Right renal pelvis (tissue), 4 donors: ENCODE measurements at regions not wholly inside any gene's neighbourhood (a gene's known extent, or its start where the extent isn't known, plus 50 kb on each side); places are given as distances from the start of the nearest gene placed in this dataset.

Source experiments
- DNase-seq, 4 donors: peaks; one replicate each; pipeline ENCODE4 v3.0.0-alpha.2; 2013; ENCODE audit warnings: low read depth in 4 of 4, low spot score in 3 of 4, missing footprints in 1 of 4

GRCh38 chr2:67701011-67701410, 303.9 kb downstream of the ETAA1 start:
- no peak for DNase-seq

GRCh38 chr2:67702284-67702683, 305.2 kb downstream of the ETAA1 start:
- DNase-seq: no peak

DNA sequence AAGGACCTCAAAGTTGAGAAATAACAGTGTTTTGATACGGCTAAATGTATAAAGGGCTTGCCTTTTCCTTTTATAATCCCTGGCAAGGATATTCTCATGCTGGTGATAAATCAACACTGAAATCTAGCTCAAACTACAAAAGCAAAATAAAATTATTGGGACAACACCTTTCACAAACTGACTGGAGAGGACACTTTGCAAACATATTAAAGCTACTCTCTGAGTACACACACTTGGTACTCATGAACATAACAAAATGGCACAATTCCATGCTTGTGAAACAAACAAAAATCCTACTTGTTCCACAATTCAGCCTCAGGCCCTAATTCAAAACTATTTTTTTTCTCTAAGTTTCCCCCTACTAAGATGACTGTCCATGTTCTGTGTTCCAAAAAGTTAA, 305.8 kb downstream of the ETAA1 start:
- DNase-seq: no peak

GRCh38 chr2:67706082-67706481, 308.9 kb downstream of the ETAA1 start:
- DNase-seq: no peak

GRCh38 chr2:67707896-67708295, 310.8 kb downstream of the ETAA1 start:
- DNase-seq: no peak

GRCh38 chr2:67709835-67710234, 312.7 kb downstream of the ETAA1 start:
- DNase-seq: no peak

- DNase-seq: no peak
Measured at GRCh38 chr2:67712484-67712883, 315.4 kb downstream of the ETAA1 start.

DNA sequence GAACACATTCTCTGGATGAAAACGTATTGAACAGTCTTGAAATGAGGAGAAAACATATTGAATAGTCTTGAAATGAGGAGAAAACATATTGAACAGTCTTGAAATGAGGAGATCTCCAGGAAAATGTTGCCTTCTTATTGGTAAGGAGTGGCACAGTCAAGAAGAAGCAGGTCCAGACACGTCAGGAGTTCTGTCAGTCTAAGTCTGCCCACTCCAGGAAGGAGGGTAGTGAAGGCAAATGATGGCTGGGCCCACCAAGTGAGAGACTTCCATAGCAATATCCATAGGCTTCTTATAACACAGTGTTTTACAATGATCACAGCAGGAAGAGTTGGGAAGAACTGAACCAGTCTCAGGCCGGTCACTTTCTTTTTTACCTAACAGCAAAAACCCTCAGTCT, 316.2 kb downstream of the ETAA1 start:
- DNase-seq: no peak

- DNase-seq: no peak
Measured at GRCh38 chr2:67716895-67717396, 319.8 kb downstream of the ETAA1 start.

DNA sequence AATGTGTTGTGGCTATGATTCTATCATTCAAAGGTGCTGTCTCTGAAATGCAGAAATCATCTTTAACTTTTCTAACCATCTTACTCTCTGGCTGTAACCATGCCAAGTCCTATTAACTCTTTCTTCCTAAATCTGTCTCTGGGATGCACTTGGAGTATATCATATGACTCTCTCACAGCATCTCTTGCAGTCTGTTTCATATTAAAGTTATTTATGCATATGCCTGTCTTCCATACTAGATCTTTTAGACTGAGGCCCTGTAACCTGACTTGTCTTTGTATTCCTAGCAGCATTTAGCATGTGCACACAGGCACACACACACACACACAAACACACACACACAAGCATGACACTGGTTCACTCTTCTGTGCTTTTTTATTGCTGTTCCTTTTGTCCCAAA, 320.6 kb downstream of the ETAA1 start:
- DNase-seq: no peak

DNA sequence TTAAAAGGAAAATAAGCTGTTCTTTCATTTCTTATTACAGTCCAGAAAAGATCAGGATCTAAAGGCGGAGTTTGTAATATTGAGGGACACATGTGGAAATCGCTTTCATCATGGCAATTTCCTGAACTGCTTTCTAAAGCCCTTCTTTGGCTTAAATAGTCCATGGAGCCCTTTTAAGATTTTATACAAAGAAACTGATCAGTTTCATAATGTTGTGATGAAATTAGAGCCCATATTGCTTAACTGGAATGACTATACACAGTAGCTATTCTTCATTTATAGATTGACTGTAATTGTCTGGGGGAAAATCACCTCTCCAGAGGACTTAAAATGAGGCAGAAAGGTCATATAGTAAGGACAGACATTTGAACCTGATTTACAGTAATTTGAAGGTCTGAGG, 322.2 kb downstream of the ETAA1 start:
- no peak for DNase-seq

- DNase-seq: no peak
Measured at GRCh38 chr2:67721516-67721915, 324.4 kb downstream of the ETAA1 start.

DNA sequence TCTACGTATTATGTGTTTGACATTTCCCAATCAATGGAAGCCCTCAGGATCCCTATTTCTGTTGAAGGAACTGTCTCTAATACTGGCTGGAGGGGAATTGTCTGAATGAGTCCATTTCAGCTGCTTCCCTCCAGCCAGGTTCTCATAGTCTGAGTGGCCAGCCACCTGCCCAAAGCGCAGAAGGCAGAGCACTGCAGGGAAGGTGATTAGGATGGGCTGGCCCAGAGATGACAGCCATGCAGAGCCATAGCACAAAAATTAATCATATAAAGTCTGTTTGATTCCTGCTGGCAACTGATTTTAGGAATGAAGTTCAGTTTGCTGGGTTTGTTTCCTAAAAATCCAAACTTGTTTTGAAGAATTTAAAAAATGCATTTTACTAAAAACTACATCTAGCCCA, 327.1 kb downstream of the ETAA1 start:
- DNase-seq: no peak

DNA sequence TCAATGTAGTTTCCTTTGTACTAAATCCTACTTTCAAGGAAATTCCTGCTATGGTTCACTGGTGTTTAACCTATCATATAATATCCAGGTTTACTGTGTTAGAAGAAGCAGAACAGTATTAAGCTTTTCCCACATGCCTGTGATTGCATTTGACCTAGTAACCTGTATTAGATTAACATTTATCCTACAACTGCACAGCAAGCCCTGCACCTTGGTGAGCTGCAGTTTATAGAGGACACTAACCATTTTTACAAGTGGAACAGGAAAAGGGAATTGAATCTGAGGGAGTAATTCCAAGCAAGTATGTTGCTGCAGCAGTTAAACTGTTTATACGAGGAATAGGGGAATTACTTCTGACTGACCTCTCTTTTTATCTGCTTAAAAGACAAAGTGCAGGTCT, 328.6 kb downstream of the ETAA1 start:
- DNase-seq: no peak

DNA sequence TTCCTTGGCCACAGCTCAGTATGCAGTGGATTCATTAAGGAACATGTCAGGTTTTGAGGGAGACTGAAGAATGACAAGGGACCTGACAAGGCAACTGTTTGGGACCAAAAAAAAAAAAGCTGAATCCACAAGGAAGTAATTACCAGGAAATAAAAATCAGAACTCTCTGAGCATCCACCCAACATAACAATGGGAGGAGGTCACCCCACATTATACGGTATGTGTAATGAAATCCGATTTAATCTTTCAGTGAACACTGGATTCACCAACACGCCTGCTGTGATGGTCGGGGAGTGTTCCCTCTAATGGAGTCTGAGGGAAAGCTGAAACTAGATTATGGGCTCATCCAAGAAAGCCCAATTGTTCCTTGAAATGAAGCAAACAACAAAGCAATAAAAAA, 329.3 kb downstream of the ETAA1 start:
- DNase-seq: no peak

DNA sequence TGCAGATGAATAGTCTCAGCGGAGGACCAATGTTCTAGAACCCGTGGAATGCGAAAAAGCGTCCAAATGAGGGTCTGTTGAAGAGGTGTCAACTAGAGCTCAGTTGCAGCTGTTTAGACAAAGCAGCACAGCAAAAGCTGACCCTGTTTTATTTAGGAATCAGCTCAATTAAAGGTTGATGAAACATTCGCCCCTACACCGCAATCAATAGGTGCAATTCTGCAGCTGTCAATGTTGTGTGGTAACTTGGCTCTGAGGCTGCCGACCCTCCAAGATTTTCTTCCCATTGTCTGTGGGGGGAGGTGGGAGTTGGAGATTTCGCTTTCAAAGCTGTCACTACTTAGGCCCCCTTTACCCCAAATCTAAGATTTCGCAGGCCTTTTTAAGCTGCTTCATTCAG, 330.0 kb downstream of the ETAA1 start:
- DNase-seq: no peak

DNA sequence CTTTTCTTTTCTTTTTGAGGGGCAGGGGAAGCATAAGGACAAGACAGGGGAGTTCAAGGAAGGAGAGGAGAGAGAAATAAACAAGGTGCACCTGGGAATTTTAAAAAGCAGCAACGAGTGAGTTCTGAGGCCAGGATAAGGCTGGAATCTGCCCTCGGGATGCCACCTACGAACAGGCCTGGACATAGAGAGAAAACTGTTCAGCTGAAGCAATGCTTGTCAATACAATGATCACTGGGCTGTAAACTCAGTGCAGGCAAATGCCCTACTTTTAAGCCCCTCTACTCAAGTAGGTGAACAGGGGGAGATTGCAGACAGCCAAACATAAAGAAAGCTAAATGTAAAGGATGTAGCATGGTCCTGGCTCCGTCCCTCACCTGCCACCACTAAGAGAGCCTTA, 330.5 kb downstream of the ETAA1 start:
- no peak for DNase-seq

DNA sequence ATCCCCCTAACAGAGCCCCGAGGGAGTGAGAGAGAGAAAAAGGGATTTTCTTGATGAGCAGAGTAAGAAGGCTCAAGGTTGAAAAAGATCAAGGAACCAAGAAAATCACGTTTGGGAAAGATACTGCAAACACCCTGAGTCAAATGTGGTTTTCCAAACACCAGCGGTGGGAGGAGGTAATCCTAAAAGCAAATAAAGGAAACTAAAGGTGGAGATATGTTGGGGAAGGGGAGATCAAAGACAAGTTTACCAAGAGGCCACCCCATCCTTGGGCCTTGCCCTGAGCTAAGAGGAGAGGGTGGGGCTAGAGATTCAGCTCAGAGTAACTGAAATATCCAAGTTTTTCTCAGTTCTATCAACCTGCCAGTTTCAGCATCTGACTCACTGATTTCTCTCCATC, 332.3 kb downstream of the ETAA1 start:
- no peak for DNase-seq

- DNase-seq: no peak
Measured at GRCh38 chr2:67733517-67733916, 329.3 kb downstream of the C1D start.

DNA sequence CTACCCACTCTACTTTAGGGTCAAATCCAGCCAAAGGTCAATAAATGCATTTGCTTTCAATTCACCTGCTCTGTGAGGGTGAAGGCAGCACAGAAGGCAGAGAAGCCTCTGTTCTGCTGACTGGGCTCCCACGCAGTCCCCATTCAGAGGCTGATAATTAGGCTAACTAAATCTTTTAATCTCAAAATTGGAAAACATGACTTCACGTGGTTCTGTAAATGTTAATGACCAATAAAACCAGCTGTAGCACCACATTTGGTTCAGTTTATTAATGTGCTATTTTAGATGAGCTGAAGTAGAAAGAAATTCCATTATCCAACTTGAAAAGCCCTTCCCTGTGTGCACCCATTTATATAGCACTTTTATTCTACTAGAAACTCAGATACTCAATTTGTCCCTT, 310.6 kb downstream of the C1D start:
- no peak for DNase-seq

DNA sequence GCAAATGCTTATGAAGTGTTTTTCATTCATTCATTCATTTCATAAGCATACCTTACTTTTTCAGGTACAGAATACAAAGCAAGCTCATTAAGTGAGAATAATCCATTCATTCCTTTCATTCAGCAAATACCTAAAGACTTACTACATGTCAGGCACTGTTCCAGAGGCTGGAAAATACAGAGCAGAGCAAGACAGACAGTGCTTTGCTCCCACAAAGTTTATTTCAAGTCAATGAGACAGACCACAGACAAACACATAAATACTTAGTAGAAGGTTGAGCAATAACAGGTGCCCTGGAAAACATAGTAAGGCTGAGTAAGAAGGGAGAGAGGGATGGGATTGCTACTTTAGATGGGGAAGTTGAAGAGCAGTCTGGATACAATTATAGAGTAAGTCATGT, 309.8 kb downstream of the C1D start:
- DNase-seq: no peak

- no peak for DNase-seq
Measured at GRCh38 chr2:67755156-67755882, 307.5 kb downstream of the C1D start.

DNA sequence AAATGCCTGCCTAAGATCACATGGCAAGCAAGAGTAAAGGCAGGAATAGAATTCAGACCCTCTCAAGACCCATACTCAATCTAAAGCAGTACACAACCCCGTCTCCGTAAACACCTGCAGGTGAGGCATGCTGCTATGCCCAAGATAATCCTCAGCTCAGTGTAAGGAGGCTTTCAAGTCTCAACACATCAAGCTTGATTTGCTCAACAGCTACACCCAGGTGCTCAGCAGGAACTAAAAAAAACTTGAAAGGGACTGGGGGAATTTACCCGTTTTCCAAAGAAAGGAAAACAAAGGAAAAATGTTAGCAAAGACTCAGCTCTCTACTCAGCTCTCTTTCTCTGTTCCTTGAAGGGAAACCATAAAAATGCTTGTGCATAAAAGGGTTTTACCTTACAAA, 301.8 kb downstream of the C1D start:
- DNase-seq: no peak
